Left lung (tissue), 4 donors: ENCODE measurements at regions not wholly inside any gene's neighbourhood (a gene's known extent, or its start where the extent isn't known, plus 50 kb on each side); places are given as distances from the start of the nearest gene placed in this dataset.

Experiments used
- ATAC-seq: fragments of 200-7000 bp; cut with Tn5 transposase; one replicate; pipeline ENCODE4 v1.9.1; 2020; ENCODE audit warnings: moderate library complexity
- DNase-seq, 4 donors: peaks; one replicate each; pipeline ENCODE4 v3.0.0-alpha.2; 2013 to 2020
- H3K27ac ChIP-seq, 2 donors: fragments of 200-600 bp; sonication (generic) in 1 of 2; one replicate each; pipeline versions ENCODE4 v1.5.0 to v1.8.0; 2020 to 2021
- H3K27me3 ChIP-seq, 2 donors: fragments of 200-600 bp; sonication (generic) in 1 of 2; one replicate each; pipeline versions ENCODE4 v1.5.0 to v1.8.0; 2020 to 2021
- H3K36me3 ChIP-seq, 2 donors: fragments of 200-600 bp; sonication (generic) in 1 of 2; one replicate each; pipeline versions ENCODE4 v1.5.0 to v1.8.0; 2020 to 2021
- H3K4me1 ChIP-seq, 2 donors: fragments of 200-600 bp; one replicate each; pipeline ENCODE4 v1.8.0; 2021
- H3K4me3 ChIP-seq, 2 donors: fragments of 200-600 bp; sonication (generic) in 1 of 2; one replicate each; pipeline versions ENCODE4 v1.5.0 to v1.8.0; 2020 to 2021; ENCODE audit warnings: mild to moderate bottlenecking in 1 of 2
- H3K9me3 ChIP-seq, 2 donors: fragments of 200-600 bp; sonication (generic) in 1 of 2; one replicate each; pipeline versions ENCODE4 v1.5.0 to v1.8.0; 2020 to 2021
- intact Hi-C, 2 donors: fragments of 100-400 bp; cut with DNase I; formaldehyde crosslinking; loops; one replicate each; pipeline versions ENCODE4 v1.11.2 to v1.14.2; 2022
- TF ChIP-seq, protein P1 (sequence below), 2 donors: fragments of 200-600 bp; sonication (generic) in 1 of 2; IDR thresholded peaks; one replicate each; pipeline versions ENCODE4 v1.5.0 to v1.8.0; 2021; ENCODE audit warnings: antibody characterized with exemption in 2 of 2
- donor health status: DM: no; HTN: yes; CAD: no.
- donor health status: DM: no; HTN: no; CAD: no.

DNA sequence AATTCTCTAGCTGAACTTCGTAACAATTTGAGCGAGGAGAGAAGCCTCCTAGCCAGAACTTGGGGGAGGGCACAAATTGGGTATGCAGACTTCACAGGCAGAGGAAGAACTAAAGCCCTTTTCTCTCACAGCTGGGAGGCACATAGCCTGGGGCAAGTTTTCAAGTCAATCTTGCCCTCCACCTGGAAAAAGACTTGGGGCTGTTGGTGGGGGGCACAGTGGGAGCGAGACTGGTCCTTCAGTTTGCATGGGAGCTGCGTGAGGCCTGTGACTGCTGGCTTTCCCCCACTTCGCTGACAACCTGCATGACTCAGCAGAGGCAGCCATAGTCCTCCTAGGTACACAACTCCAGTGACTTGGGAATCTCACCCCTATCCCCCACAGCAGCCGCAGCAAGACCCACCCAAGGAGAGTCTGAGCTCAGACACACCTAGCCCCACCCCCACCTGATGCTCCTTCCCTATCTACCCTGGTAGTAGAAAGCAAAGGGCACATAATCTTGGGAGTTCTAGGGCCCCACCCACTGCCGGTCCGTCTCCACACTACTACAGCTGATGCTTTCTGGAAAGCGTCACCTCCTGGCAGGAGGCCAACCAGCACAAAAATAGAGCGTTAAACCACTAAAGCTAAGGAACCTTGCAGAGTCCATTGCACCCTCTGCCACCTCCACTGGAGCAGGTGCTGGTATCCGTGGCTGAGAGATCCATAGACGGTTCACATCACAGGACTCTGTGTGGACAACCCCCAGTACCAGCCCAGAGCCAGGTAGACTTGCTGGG is 160.8 kb downstream of the CBLL2 start:
- intact Hi-C loops: no loop called here
- Histone ChIP-seq H3K4me1 (no peaks in the 10 kb centered on the region), H3K9me3 (no peaks in the 10 kb centered on the region), H3K27me3 (no peaks in the 10 kb centered on the region), H3K27ac (no peak overlapping the region), H3K36me3 (no peaks in the 10 kb centered on the region), H3K4me3 (no peak overlapping the region)
- DNase-seq (no peak), ATAC-seq (no peak)
- TF ChIP-seq, protein P1, sequence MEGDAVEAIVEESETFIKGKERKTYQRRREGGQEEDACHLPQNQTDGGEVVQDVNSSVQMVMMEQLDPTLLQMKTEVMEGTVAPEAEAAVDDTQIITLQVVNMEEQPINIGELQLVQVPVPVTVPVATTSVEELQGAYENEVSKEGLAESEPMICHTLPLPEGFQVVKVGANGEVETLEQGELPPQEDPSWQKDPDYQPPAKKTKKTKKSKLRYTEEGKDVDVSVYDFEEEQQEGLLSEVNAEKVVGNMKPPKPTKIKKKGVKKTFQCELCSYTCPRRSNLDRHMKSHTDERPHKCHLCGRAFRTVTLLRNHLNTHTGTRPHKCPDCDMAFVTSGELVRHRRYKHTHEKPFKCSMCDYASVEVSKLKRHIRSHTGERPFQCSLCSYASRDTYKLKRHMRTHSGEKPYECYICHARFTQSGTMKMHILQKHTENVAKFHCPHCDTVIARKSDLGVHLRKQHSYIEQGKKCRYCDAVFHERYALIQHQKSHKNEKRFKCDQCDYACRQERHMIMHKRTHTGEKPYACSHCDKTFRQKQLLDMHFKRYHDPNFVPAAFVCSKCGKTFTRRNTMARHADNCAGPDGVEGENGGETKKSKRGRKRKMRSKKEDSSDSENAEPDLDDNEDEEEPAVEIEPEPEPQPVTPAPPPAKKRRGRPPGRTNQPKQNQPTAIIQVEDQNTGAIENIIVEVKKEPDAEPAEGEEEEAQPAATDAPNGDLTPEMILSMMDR (IDR thresholded peaks at IDR 0.05): no peak

- Histone ChIP-seq H3K4me1 (no peaks in the 10 kb centered on the region), H3K9me3 (no peaks in the 10 kb centered on the region), H3K36me3 (no peaks in the 10 kb centered on the region), H3K4me3 (no peak overlapping the region), H3K27ac (no peak overlapping the region), H3K27me3 (no peaks in the 10 kb centered on the region)
- DNase-seq (no peak), ATAC-seq (no peak)
- TF ChIP-seq, protein P1 (IDR thresholded peaks at IDR 0.05): no peak
- intact Hi-C loops: no loop called here
Measured at GRCh38 chrX:22445880-22446279, 173.2 kb downstream of the CBLL2 start.

DNA sequence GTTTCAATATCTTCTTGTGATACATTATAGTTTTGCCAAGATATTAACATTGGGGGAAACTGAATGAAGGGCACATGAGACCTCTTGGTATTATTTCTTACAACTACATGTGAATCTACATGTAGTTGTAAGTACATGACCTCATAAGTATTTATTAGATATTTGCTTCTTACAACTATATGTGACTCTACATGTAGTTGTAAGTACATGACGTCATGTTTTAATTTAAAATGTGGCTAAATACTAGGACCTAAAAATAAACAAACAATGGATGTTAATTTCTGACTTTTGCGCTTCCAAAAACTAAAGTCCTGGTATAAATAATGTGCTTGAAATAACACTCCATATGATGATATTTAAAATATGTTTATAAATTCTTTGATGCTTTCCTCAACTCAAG is 190.2 kb downstream of the CBLL2 start:
- intact Hi-C loops: no loop called here
- TF ChIP-seq, protein P1 (IDR thresholded peaks at IDR 0.05): no peak
- H3K4me1 ChIP-seq: no peaks in the 10 kb centered on the region
- DNase-seq (no peak), ATAC-seq (no peak)
- H3K36me3 ChIP-seq: no peaks in the 10 kb centered on the region
- H3K27me3 ChIP-seq: no peaks in the 10 kb centered on the region
- H3K4me3 ChIP-seq: no peak overlapping the region
- no peaks in the 10 kb centered on the region for H3K9me3 ChIP-seq
- H3K27ac ChIP-seq: no peak overlapping the region

DNA sequence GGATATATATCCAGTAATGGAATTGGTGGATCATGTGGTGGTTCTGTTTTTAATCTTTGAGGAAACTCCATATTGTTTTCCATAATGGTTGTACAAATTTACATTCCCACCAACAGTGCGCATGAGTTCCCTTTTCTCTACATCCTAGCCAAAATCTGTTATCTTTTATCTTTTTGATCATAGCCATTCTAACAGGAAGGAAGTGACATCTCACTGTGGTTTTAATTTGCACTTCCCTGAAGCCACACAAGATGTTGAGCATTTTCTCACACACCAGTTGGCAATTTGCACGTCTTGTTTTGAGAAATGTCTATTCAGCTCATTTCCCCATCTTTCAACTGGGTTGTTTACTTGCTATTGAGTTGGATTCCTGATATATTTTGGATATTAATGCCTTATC is 194.9 kb downstream of the CBLL2 start:
- intact Hi-C loops: no loop called here
- TF ChIP-seq, protein P1 (IDR thresholded peaks at IDR 0.05): no peak
- no peaks in the 10 kb centered on the region for H3K9me3 ChIP-seq
- no peak overlapping the region for H3K27ac ChIP-seq
- H3K4me3 ChIP-seq: no peak overlapping the region
- no peaks in the 10 kb centered on the region for H3K4me1 ChIP-seq
- no peaks in the 10 kb centered on the region for H3K36me3 ChIP-seq
- no peak for ATAC-seq
- H3K27me3 ChIP-seq: no peaks in the 10 kb centered on the region
- no peak for DNase-seq

DNA sequence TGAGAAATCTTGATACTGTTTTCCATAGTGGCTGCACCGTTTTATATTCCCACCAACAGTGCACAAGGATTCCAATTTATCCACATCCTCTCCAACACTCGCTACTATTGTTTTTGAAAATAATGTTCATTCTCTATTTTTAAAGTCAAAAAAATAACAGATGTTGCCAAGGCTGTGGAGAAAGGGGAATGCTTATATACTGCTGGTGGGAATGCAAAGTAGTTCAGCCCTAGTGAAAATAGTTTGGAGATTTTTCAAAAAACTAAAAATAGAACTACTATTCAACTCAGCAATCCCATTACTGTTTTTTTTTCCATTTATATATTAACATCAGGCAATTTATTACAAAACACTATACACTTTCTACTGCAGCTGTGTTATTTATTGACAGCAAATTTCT is 208.7 kb downstream of the CBLL2 start:
- Histone ChIP-seq H3K36me3 (no peaks in the 10 kb centered on the region), H3K9me3 (peaks cover 0 to 5% of the 10 kb centered on the region in 2 donors), H3K27me3 (no peaks in the 10 kb centered on the region), H3K4me3 (no peak overlapping the region), H3K27ac (no peak overlapping the region), H3K4me1 (no peaks in the 10 kb centered on the region)
- TF ChIP-seq, protein P1 (IDR thresholded peaks at IDR 0.05): no peak
- no peak for DNase-seq
- ATAC-seq: no peak
- intact Hi-C loops: no loop called here
